ENCODE measurements at regions not wholly inside any gene's neighbourhood (a gene's known extent, or its start where the extent isn't known, plus 50 kb on each side); places are given as distances from the start of the nearest gene placed in this dataset.

GRCh38 chr1:221451741-221452140 is 290.1 kb downstream of the DUSP10 start:
- DNase-seq = no peak
- in situ Hi-C loops (cut with MboI; ENCODE audit: low pct_unique_long_range_greater_than_20kb, low sequenced_read_pairs) = no loop called here

- DNase-seq = no peak
- in situ Hi-C loops (cut with MboI; ENCODE audit: low pct_unique_long_range_greater_than_20kb, low sequenced_read_pairs) = no loop called here
These were observed 287.8 kb downstream of the DUSP10 start for GRCh38 chr1:221454096-221454495.

GRCh38 chr1:221456918-221457317 is 285.0 kb downstream of the DUSP10 start:
- DNase-seq = no peak
- in situ Hi-C loops (cut with MboI; ENCODE audit: low pct_unique_long_range_greater_than_20kb, low sequenced_read_pairs) = no loop called here

- DNase-seq = no peak
- in situ Hi-C loops (cut with MboI; ENCODE audit: low pct_unique_long_range_greater_than_20kb, low sequenced_read_pairs) = no loop called here
These were observed 284.0 kb downstream of the DUSP10 start for GRCh38 chr1:221457685-221458446.

GRCh38 chr1:221458447-221459156 is 283.3 kb downstream of the DUSP10 start:
- no peak for DNase-seq
- in situ Hi-C loops (cut with MboI; ENCODE audit: low pct_unique_long_range_greater_than_20kb, low sequenced_read_pairs) = no loop called here

GRCh38 chr1:221459558-221459957 is 282.3 kb downstream of the DUSP10 start:
- in situ Hi-C loops (cut with MboI; ENCODE audit: low pct_unique_long_range_greater_than_20kb, low sequenced_read_pairs) = no loop called here
- DNase-seq = no peak

GRCh38 chr1:221462345-221462744 is 279.5 kb downstream of the DUSP10 start:
- in situ Hi-C loops (cut with MboI; ENCODE audit: low pct_unique_long_range_greater_than_20kb, low sequenced_read_pairs) = no loop called here
- no peak for DNase-seq

GRCh38 chr1:221468546-221468945 is 273.3 kb downstream of the DUSP10 start:
- DNase-seq = no peak
- in situ Hi-C loops (cut with MboI; ENCODE audit: low pct_unique_long_range_greater_than_20kb, low sequenced_read_pairs) = no loop called here

GRCh38 chr1:221469476-221469875 is 272.4 kb downstream of the DUSP10 start:
- in situ Hi-C loops (cut with MboI; ENCODE audit: low pct_unique_long_range_greater_than_20kb, low sequenced_read_pairs) = no loop called here

GRCh38 chr1:221470000-221470698 is 271.7 kb downstream of the DUSP10 start:
- in situ Hi-C loops (cut with MboI; ENCODE audit: low pct_unique_long_range_greater_than_20kb, low sequenced_read_pairs) = no loop called here
- DNase-seq = no peak

More at GRCh38 chr1:221469476-221469875, 272.4 kb downstream of the DUSP10 start:
- DNase-seq = no peak

- in situ Hi-C loops (cut with MboI; ENCODE audit: low pct_unique_long_range_greater_than_20kb, low sequenced_read_pairs) = no loop called here
- no peak for DNase-seq
These were observed 268.5 kb downstream of the DUSP10 start for GRCh38 chr1:221473411-221473810.

- no peak for DNase-seq
- in situ Hi-C loops (cut with MboI; ENCODE audit: low pct_unique_long_range_greater_than_20kb, low sequenced_read_pairs) = no loop called here
These were observed 264.6 kb downstream of the DUSP10 start for GRCh38 chr1:221477252-221477651.

GRCh38 chr1:221478050-221478949 is 263.6 kb downstream of the DUSP10 start:
- in situ Hi-C loops (cut with MboI; ENCODE audit: low pct_unique_long_range_greater_than_20kb, low sequenced_read_pairs) = no loop called here
- DNase-seq = peak; percentile 11

- DNase-seq = no peak
- in situ Hi-C loops (cut with MboI; ENCODE audit: low pct_unique_long_range_greater_than_20kb, low sequenced_read_pairs) = no loop called here
These were observed 253.9 kb downstream of the DUSP10 start for GRCh38 chr1:221487781-221488524.

GRCh38 chr1:221488550-221488949 is 253.3 kb downstream of the DUSP10 start:
- DNase-seq = no peak
- in situ Hi-C loops (cut with MboI; ENCODE audit: low pct_unique_long_range_greater_than_20kb, low sequenced_read_pairs) = no loop called here

- DNase-seq = no peak
- in situ Hi-C loops (cut with MboI; ENCODE audit: low pct_unique_long_range_greater_than_20kb, low sequenced_read_pairs) = no loop called here
These were observed 247.2 kb downstream of the DUSP10 start for GRCh38 chr1:221494670-221495069.

- no peak for DNase-seq
- in situ Hi-C loops (cut with MboI; ENCODE audit: low pct_unique_long_range_greater_than_20kb, low sequenced_read_pairs) = no loop called here
These were observed 244.8 kb downstream of the DUSP10 start for GRCh38 chr1:221497046-221497445.

- no peak for DNase-seq
- in situ Hi-C loops (cut with MboI; ENCODE audit: low pct_unique_long_range_greater_than_20kb, low sequenced_read_pairs) = no loop called here
These were observed 238.6 kb downstream of the DUSP10 start for GRCh38 chr1:221503268-221503667.
